Loucy (cell line): ENCODE measurements at regions not wholly inside any gene's neighbourhood (a gene's known extent, or its start where the extent isn't known, plus 50 kb on each side); places are given as distances from the start of the nearest gene placed in this dataset.
"Not testable (repeated sequence)": the region's sequence is repeated elsewhere in the genome, so short reads cannot be mapped to it uniquely, and the experiment has no call there.

Experiments
- H2AFZ ChIP-seq: fragments of 200-600 bp; sonication (generic); 2 replicates; pipeline ENCODE4 v1.6.0; 2016; ENCODE audit warnings: antibody characterized with exemption, mild to moderate bottlenecking, low read length, moderate library complexity
- H3F3A ChIP-seq: fragments of 200-600 bp; 2 replicates; pipeline ENCODE4 v1.6.0; 2016; ENCODE audit warnings: antibody characterized with exemption, low read depth, mild to moderate bottlenecking
- H3K27me3 ChIP-seq: fragments of 200-600 bp; sonication (generic); 2 replicates; pipeline ENCODE4 v1.6.1; 2014; ENCODE audit warnings: low read length, mild to moderate bottlenecking; ENCODE audit not compliant: insufficient read depth, poor library complexity, severe bottlenecking
- H3K36me3 ChIP-seq: fragments of 200-600 bp; sonication (generic); 2 replicates; pipeline ENCODE4 v1.6.1; 2016; ENCODE audit warnings: low read length; ENCODE audit not compliant: insufficient read depth
- H3K4me1 ChIP-seq: fragments of 200-600 bp; sonication (generic); 2 replicates; pipeline ENCODE4 v1.5.1; 2014; ENCODE audit warnings: low read length, mild to moderate bottlenecking; ENCODE audit not compliant: insufficient read depth, poor library complexity, severe bottlenecking
- H3K4me2 ChIP-seq: fragments of 200-600 bp; sonication (generic); 2 replicates; pipeline ENCODE4 v1.6.0; 2014; ENCODE audit warnings: antibody characterized with exemption, low read length, low read depth, mild to moderate bottlenecking; ENCODE audit not compliant: poor library complexity, severe bottlenecking
- H3K4me3 ChIP-seq: fragments of 200-600 bp; sonication (generic); 2 replicates; pipeline ENCODE4 v1.5.1; 2014; ENCODE audit warnings: low read length, mild to moderate bottlenecking, mixed read lengths; ENCODE audit not compliant: poor library complexity, severe bottlenecking
- H3K79me2 ChIP-seq: fragments of 200-600 bp; sonication (generic); 2 replicates; pipeline ENCODE4 v1.6.1; 2014; ENCODE audit warnings: low read length; ENCODE audit not compliant: insufficient read depth
- H3K9ac ChIP-seq: fragments of 200-600 bp; sonication (generic); 2 replicates; pipeline ENCODE4 v1.6.0; 2014; ENCODE audit warnings: mild to moderate bottlenecking, low read depth, low read length, moderate library complexity; ENCODE audit not compliant: poor library complexity, severe bottlenecking
- H3K9me2 ChIP-seq: fragments of 200-600 bp; sonication (generic); replicated peaks from 2 replicates; pipeline ENCODE4 v1.6.1; 2016; ENCODE audit warnings: low read depth, low read length, mixed read lengths
- H3K9me3 ChIP-seq: fragments of 200-600 bp; sonication (generic); 2 replicates; pipeline ENCODE4 v1.6.1; 2014; ENCODE audit warnings: mild to moderate bottlenecking, antibody characterized with exemption, low read length, low read depth; ENCODE audit not compliant: insufficient read depth
- H4K20me1 ChIP-seq: fragments of 200-600 bp; sonication (generic); 2 replicates; pipeline ENCODE4 v1.6.0; 2014; ENCODE audit warnings: antibody characterized with exemption, low read length, mild to moderate bottlenecking; ENCODE audit not compliant: insufficient read depth, poor library complexity, severe bottlenecking
- CTCF ChIP-seq: fragments of 200-600 bp; sonication (generic); conservative IDR thresholded peaks from 2 replicates; pipeline ENCODE4 v1.5.1; 2014; ENCODE audit warnings: mild to moderate bottlenecking, antibody characterized with exemption, low read length
- EZH2phosphoT487 ChIP-seq: fragments of 200-600 bp; IDR thresholded peaks from 2 replicates; pipeline ENCODE4 v1.6.1; 2018; ENCODE audit warnings: antibody characterized with exemption, mild to moderate bottlenecking, moderate library complexity, borderline replicate concordance

GRCh38 chr3:180782195-180782984 lies 103.1 kb upstream of the CCDC39 start:
- Histone ChIP-seq H3K9ac (no peak overlapping the region), H3K79me2 (no peaks in the 10 kb centered on the region), H2AFZ (no peak overlapping the region), H3K4me2 (no peak overlapping the region), H3K9me2 (no peaks in the 10 kb centered on the region), H3K27me3 (no peaks in the 10 kb centered on the region), H4K20me1 (no peaks in the 10 kb centered on the region), H3F3A (no peaks in the 10 kb centered on the region), H3K4me1 (no peaks in the 10 kb centered on the region), H3K9me3 (peaks cover 8% of the 10 kb centered on the region; the same call in 1 of the 2 replicates), H3K4me3 (no peak overlapping the region), H3K36me3 (no peaks in the 10 kb centered on the region)
- TF ChIP-seq CTCF (no peak), EZH2phosphoT487 (no peak)

- not testable (repeated sequence) for H3K4me3 ChIP-seq, H3K9me3 ChIP-seq, H3K9me2 ChIP-seq, H3K27me3 ChIP-seq, H3K4me1 ChIP-seq, H3K9ac ChIP-seq, H3K4me2 ChIP-seq, H3K36me3 ChIP-seq, H2AFZ ChIP-seq, H4K20me1 ChIP-seq, H3K79me2 ChIP-seq, H3F3A ChIP-seq
Measured at GRCh38 chr3:180786227-180786626, 106.9 kb upstream of the CCDC39 start.

DNA sequence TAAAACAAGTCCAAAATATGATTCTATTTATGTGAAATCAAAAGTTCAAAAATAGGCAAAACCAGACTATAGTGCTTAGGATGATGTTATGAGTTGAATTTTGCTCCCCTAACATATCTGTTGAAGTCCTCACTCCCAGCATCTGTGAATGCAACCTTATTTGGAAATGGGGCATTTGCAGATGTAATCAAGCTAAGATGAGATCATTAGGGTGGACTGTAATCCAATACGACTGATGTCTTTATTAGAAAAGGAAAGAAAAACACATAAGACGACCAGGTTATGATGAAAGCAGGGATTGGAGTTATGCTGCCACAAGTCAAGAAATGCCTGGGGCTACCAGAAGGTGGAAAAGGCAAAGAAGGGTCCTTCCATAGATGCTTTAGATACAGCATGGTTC lies 110.5 kb upstream of the CCDC39 start:
- Histone ChIP-seq H3K4me3 (no peak overlapping the region), H3K9ac (no peak overlapping the region), H3K36me3 (no peaks in the 10 kb centered on the region), H3K4me2 (no peak overlapping the region), H3K9me3 (no peaks in the 10 kb centered on the region), H4K20me1 (no peaks in the 10 kb centered on the region), H3K4me1 (no peaks in the 10 kb centered on the region), H2AFZ (no peak overlapping the region), H3K9me2 (no peaks in the 10 kb centered on the region), H3K27me3 (no peaks in the 10 kb centered on the region), H3F3A (no peaks in the 10 kb centered on the region), H3K79me2 (no peaks in the 10 kb centered on the region)
- TF ChIP-seq CTCF (no peak), EZH2phosphoT487 (no peak)

DNA sequence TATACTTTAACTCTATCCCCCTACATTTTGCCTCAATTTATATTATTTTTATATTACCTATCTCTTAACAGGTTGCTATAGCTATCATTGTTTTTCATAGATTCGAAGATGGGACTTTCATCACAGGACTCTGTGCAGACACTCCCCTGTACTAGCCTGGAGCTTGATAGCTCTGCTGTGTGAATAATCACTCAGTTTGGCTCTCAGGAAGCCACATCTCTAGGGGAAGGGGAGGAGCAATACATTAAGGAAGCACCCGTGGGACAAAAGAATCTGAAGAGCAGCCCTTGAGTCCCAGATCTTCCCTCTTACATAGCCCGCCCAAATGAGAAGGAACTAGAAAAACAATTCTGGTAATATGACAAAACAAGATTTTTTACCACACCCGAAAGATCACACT lies 114.3 kb upstream of the FXR1 start:
- H3K9me3 ChIP-seq: no peaks in the 10 kb centered on the region
- H3F3A ChIP-seq: no peaks in the 10 kb centered on the region
- H3K9me2 ChIP-seq: no peaks in the 10 kb centered on the region
- TF ChIP-seq CTCF (no peak), EZH2phosphoT487 (no peak)
- 0 out of 2 replicates have a peak overlapping the region, but pooled peaks have one; percentile 10 for H2AFZ ChIP-seq
- no peaks in the 10 kb centered on the region for H4K20me1 ChIP-seq
- H3K79me2 ChIP-seq: no peaks in the 10 kb centered on the region
- no peak overlapping the region for H3K4me2 ChIP-seq
- no peak overlapping the region for H3K4me3 ChIP-seq
- H3K36me3 ChIP-seq: no peaks in the 10 kb centered on the region
- no peaks in the 10 kb centered on the region for H3K4me1 ChIP-seq
- H3K27me3 ChIP-seq: no peaks in the 10 kb centered on the region
- no peak overlapping the region for H3K9ac ChIP-seq
